ENCODE measurements at regions not wholly inside any gene's neighbourhood (a gene's known extent, or its start where the extent isn't known, plus 50 kb on each side); places are given as distances from the start of the nearest gene placed in this dataset.

GRCh38 chr12:92362785-92363184, 217.1 kb upstream of the BTG1 start:
- intact Hi-C loops (cut with DNase I) = no loop called here
- H3K9ac ChIP-seq (ENCODE audit: low read depth in 2 of 2, low read length in 2 of 2) = no peak overlapping the region
- no peaks in the 10 kb centered on the region for H3K27me3 ChIP-seq
- no peaks in the 10 kb centered on the region for H3K36me3 ChIP-seq
- TF ChIP-seq CTCF (IDR thresholded peaks at IDR 0.05) = no peak
- no peaks in the 10 kb centered on the region for H3K9me3 ChIP-seq
- DNase-seq = no peak
- peak overlapping the region; percentile 60 for H3K27ac ChIP-seq
- H3K4me1 ChIP-seq = no peaks in the 10 kb centered on the region
- no peak overlapping the region for H3K4me3 ChIP-seq

GRCh38 chr12:92362126-92362525, 216.5 kb upstream of the BTG1 start:
- Histone ChIP-seq H3K4me1 (no peaks in the 10 kb centered on the region), H3K9me3 (no peaks in the 10 kb centered on the region), H3K9ac (ENCODE audit: low read depth in 2 of 2, low read length in 2 of 2) (no peak overlapping the region), H3K27me3 (no peaks in the 10 kb centered on the region), H3K36me3 (no peaks in the 10 kb centered on the region), H3K27ac (no peak overlapping the region), H3K4me3 (no peak overlapping the region)
- no peak for DNase-seq
- TF ChIP-seq CTCF (IDR thresholded peaks at IDR 0.05) = no peak
- intact Hi-C loops (cut with DNase I) = no loop called here

- H3K27me3 ChIP-seq = no peaks in the 10 kb centered on the region
- intact Hi-C loops (cut with DNase I) = no loop called here
- no peak overlapping the region for H3K9ac ChIP-seq (ENCODE audit: low read depth in 2 of 2, low read length in 2 of 2)
- no peak for DNase-seq
- TF ChIP-seq CTCF (IDR thresholded peaks at IDR 0.05) = no peak
- no peak overlapping the region for H3K4me3 ChIP-seq
- no peak overlapping the region for H3K27ac ChIP-seq
- H3K9me3 ChIP-seq = no peaks in the 10 kb centered on the region
- no peaks in the 10 kb centered on the region for H3K36me3 ChIP-seq
- no peaks in the 10 kb centered on the region for H3K4me1 ChIP-seq
Observed at GRCh38 chr12:92360543-92360942, 214.9 kb upstream of the BTG1 start.

- no peaks in the 10 kb centered on the region for H3K36me3 ChIP-seq
- H3K27me3 ChIP-seq = no peaks in the 10 kb centered on the region
- H3K9me3 ChIP-seq = no peaks in the 10 kb centered on the region
- no peak for TF ChIP-seq CTCF (IDR thresholded peaks at IDR 0.05)
- no peak overlapping the region for H3K27ac ChIP-seq
- no peak for DNase-seq
- no peaks in the 10 kb centered on the region for H3K4me1 ChIP-seq
- no peak overlapping the region for H3K9ac ChIP-seq (ENCODE audit: low read depth in 2 of 2, low read length in 2 of 2)
- no peak overlapping the region for H3K4me3 ChIP-seq
- intact Hi-C loops (cut with DNase I) = no loop called here
Observed at GRCh38 chr12:92359581-92360209, 214.0 kb upstream of the BTG1 start.

- Histone ChIP-seq H3K27me3 (no peaks in the 10 kb centered on the region), H3K27ac (no peak overlapping the region), H3K9me3 (no peaks in the 10 kb centered on the region), H3K4me3 (no peak overlapping the region), H3K9ac (ENCODE audit: low read depth in 2 of 2, low read length in 2 of 2) (no peak overlapping the region), H3K4me1 (no peaks in the 10 kb centered on the region), H3K36me3 (no peaks in the 10 kb centered on the region)
- no peak for DNase-seq
- no peak for TF ChIP-seq CTCF (IDR thresholded peaks at IDR 0.05)
- intact Hi-C loops (cut with DNase I) = no loop called here
Observed at GRCh38 chr12:92357584-92358261, 212.1 kb upstream of the BTG1 start.

Measured in colonic mucosa (tissue), 4 donors.